NCI-H128 (cell line): ENCODE measurements at regions not wholly inside any gene's neighbourhood (a gene's known extent, or its start where the extent isn't known, plus 50 kb on each side); places are given as distances from the start of the nearest gene placed in this dataset.

Experiments
- DNase-seq: peaks from one replicate; lab custom pipeline; 2025; ENCODE audit not compliant: unreplicated experiment; lab: John Stamatoyannopoulos, UW

- DNase-seq, result no peak
Observed at GRCh38 chr3:40848421-40848820, 323.7 kb downstream of the ZNF621 start.

DNA sequence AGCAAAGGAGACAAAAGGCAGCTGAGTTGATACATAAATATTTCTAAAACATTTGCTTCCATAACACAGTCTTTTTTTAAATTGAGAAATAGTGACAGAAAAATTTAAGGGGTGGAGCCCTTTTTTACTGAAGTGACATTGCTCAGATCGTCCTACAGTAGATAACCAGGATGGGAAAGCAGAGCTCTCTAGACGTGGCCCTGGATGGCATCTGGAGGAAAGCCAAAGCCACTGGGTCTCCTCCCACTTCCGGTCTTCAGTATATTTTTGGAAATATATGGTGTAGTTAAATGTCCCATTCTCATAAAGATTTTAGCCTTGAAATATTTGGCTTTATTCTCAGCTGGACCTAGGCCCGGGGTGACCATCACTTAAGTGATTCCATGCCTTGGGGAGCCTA lies 326.1 kb downstream of the ZNF621 start:
- DNase-seq, result no peak

- DNase-seq, result no peak
Observed at GRCh38 chr3:40851836-40852235, 327.1 kb downstream of the ZNF621 start.

DNA sequence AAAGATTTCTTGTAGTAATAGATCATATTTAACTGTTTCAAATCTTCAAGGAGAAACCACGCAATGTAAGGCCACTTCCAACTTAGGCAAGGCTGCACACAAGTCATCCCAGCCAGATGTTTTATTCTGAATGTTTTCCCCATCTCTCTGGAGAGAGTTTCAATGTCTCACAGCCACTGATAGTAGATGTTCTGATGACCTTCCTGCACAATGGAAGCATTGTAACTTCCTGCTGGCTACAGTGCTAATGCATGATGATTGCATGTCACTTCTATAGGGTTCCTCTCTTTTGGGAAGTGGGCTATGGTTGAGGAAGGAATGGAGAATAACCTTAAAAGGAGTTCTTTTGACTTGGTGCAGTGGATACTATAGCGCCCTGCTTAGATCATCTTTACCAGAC lies 328.0 kb downstream of the ZNF621 start:
- DNase-seq, result no peak

- no peak for DNase-seq
Observed at GRCh38 chr3:40853474-40853873, 328.7 kb downstream of the ZNF621 start.

GRCh38 chr3:40855871-40856270 lies 331.1 kb downstream of the ZNF621 start:
- no peak for DNase-seq

GRCh38 chr3:40858364-40859115 lies 333.8 kb downstream of the ZNF621 start:
- DNase-seq, result no peak

DNA sequence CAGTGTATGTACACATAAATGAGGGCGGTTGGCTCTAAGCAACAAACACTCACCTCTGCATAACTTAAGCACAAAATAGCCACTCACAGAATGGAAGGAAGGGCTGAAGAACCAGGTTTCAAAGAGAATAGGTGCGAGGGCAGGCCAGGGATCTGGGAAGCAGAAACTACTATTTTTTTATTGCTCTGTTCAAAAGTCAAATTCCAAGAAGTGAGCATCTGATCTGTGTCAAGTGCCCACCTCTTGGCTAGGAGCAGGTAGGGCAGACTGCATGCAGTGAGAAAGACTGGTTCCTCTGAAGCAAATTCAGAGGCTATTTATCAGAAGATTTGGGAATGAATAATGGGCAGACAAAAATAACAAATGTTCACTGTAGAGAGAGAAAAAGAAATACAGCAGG lies 336.4 kb upstream of the CTNNB1 start:
- DNase-seq, result no peak

GRCh38 chr3:40864146-40864782 lies 335.0 kb upstream of the CTNNB1 start:
- DNase-seq, result no peak

- no peak for DNase-seq
Observed at GRCh38 chr3:40864915-40865314, 334.4 kb upstream of the CTNNB1 start.

GRCh38 chr3:40867797-40868196 lies 331.5 kb upstream of the CTNNB1 start:
- no peak for DNase-seq

DNA sequence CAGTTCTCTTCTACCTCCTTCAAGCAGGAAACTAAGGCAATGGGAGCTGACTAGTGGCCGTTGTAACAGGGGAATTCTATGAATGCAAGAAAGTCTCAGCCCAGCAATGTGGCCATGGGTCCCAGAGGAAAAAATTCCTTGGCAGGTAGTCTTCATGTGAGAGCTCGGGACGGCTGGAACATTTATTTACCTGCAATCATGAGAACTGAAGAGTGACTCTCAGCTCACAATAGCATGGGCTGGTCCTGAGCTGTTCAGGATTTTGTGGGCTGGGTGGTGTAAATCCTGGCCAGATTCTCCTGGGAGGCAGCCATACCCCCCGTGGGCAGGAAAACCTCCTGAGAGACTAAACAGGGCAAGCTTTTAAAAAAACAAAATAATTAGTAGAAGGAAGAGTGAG lies 330.3 kb upstream of the CTNNB1 start:
- no peak for DNase-seq

DNA sequence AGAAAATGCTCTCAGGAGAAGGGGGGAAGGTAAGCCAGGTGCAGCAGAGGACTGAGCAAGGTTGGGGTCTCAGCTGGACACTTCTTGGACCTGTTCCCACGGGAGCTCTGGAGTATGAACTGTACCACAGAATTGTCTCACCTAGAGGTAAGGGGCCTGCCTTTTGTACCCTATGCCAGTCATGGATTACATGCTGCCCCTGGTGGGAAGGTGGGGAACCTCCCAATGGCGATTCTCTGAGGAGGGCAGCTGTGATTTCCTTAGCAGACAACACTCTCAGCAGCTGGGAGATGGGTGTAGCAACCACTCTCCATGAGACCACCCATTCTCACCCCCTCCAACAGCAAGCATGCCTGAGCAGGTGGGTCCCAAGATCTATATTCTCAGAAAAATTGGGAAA lies 329.4 kb upstream of the CTNNB1 start:
- no peak for DNase-seq

- DNase-seq, result no peak
Observed at GRCh38 chr3:40871394-40871793, 327.9 kb upstream of the CTNNB1 start.

- DNase-seq, result no peak
Observed at GRCh38 chr3:40872258-40872920, 326.9 kb upstream of the CTNNB1 start.

- no peak for DNase-seq
Observed at GRCh38 chr3:40873476-40873875, 325.8 kb upstream of the CTNNB1 start.

DNA sequence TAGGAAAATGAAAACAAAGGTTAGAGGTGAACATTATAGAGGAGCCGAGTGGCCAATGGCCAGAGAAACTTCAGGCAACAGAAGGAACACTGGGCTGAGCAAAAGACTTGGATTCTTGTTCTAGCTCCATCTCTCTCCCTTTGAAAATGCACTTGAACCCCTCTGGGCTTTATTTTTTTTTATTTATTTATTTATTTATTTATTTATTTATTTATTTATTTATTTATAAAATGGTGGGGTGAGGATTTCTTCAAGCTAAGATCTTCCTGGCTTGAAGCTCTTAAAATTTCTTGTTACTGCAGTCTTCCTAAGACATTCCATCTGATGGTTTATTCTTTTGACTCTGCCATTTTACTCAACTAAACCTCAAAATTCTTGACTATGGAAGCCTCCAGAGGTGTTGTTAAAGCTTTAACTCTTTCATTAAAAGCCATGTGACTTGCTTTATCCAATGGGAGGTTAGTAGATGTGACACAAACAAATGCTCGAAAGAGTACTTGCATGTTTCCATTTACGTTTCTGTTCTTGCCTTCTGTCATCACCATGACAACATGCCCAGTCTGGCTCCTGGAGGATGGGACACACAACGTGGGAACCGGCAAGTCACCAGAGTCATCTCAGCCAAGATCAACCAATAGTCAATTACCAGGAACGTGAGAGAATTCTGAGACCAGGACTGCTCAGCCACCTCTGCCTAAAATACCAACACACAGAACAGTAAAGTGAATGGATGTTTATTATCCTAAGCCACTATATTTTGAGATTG lies 325.2 kb upstream of the CTNNB1 start:
- no peak for DNase-seq

DNA sequence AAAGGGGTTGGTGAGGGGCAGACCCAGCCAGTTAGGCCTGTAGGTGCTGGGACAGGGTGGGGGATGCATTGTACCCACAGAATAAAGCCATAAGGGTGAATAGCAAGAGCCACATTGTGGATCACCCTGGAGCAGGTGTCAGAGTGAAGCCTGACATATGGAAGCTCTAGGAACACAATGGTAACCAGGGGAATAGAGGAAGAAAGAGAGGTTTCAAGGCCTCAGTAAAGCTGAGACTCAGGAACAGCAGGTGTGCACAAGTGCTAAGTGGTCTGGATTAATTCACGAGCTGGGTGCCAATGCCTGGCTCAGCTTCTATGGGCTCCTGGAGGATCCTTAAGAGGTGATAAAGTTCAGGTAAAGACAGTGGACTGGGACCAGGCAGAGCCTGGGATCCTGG lies 323.7 kb upstream of the CTNNB1 start:
- DNase-seq, result no peak

DNA sequence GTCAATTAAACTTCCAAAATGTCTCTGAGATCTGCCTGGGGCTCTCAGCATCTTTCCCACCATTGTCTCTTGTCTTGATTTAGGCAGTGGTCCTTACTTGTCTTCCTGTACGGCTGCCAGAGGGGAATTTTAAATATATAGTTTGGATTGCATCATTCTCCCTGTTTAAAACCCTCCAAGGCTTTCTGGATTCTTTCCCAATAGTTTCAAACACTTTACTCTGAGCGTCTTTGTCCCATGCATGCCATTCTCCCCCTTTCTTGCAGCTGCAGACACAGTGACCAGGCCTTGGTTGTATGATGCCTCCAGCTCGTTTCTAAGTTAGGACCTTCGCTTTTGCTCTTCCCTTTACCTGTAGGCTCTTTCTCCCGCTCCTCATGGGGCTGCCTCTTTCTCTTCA lies 323.3 kb upstream of the CTNNB1 start:
- DNase-seq, result no peak

DNA sequence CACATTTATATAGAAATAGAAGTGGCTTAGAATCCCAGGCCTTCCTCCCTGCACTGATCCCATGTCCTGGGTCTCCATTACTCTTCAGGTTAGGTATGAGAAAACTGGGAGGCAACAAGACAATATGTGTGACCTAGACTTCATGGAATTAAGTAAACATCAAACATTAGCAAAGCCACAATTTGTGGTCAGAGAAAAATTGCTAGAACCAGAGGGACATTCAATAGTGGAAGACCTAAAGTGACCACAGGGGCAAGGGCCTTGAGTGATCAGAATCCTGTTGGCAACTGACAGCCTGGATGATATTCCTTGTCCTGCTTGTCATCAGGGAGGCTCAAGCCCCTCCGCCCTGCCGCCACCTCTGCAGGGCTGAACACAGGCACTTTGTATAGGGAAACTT lies 322.8 kb upstream of the CTNNB1 start:
- no peak for DNase-seq

DNA sequence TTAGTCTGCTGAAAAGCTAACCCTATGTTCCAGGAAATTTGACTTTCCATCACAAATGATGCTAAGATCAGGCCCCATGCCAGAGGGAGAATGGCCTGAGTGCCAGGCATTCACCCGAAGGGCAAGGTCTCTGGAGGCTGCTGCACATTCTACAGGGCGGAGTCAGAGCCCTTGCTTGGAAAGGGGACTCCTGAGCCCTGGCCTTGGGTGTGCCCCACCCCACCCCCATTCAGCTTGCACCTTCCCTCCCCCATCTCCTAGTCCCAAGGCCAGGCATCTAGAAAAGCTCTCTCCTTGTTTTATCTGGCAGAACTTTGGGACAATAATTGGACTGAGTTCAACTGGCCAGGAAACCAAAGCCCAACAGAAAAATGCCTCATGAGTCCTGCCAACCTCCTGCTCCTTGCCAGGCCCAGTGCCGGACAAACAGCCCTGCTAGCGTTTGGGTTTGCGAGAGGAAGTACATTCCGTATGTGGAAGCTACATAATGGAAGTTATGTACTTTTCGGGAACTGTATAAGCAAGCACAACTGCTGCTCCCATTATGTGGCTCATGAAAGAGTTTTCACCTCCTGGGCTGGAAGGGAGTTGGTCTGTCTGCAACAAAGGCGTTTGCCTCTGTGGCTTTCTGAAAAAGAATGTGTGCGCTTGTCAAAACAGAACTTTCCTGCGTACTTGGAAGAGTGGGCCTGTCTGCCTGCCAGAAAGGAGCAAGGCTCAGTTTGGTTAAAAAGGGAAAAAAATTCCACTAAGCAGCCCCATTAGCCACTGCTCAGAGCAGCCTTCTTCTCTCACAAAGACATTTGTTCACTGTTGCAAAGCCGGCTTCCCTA lies 321.5 kb upstream of the CTNNB1 start:
- no peak for DNase-seq
